NCI-H2196 (cell line): ENCODE measurements at regions not wholly inside any gene's neighbourhood (a gene's known extent, or its start where the extent isn't known, plus 50 kb on each side); places are given as distances from the start of the nearest gene placed in this dataset.

ENCODE experiments used
- DNase-seq: peaks from one replicate; lab custom pipeline; 2025; ENCODE audit not compliant: unreplicated experiment; lab: John Stamatoyannopoulos, UW

DNA sequence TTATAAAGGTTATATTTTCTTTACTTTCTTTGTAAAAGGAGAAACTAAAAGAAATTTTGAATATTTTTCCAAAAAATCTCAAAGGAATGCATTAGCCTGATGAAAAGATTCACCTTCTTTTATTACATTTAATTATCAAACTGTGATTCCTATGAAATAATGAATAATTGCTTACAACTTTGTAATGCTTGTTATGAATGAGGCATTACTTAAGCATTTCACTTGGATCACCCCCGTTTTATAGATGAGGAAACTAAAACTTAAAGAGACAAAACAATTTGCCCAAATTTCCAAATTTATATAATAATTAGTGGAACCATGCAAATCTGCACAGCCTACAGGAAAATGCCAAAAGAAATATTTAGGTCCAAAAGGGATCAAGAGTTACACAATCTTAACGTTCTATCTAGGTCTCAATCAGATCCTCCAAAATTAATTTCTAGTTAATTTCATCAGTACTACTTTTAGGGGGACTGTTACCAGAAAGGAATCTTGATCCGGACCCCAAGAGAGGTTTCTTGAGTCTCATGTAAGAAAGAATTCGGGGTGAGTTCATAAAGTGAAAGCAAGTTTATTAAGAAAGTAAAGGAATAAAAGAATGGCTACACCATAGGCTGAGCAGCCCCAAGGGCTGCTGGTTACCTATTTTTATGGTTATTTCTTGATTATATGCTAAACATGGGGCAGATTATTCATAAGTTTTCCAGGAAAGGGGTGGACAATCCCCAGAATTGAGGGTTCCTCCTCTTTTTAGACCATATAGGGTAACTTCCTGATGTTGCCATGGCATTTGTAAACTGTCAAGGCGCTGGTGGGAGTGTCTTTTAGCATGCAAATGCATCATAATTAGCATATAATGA, 288.0 kb downstream of the ADGB start:
- DNase-seq, result no peak

DNA sequence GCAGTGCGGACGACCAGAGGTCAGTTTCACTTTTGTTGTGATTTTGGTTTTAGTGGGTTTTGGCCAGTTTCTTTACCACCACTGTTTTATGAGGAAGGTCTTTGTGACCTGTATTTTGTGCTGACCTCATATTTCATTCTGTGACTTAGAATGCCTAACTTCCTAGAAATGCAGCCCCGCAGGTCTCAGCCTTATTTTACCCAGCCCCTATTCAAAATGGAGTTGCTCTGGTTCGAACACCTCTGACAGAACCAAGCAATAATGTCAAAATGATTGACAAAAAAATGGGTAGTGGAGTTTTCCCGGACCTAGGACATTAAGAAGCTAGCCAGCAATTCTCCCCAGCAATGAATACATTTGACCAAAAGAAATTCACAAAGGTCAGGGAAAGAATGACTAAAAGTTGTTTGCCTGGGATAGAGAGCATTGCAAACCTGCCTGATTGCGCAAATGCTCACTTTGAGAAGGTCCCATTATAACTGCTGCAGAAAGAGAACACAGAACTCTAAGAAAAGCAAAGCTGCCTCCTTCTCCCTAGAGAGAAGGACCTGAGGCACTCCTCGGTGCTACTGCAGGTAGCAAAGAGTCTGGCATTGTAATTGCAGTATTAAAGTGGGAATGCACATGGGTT, 288.8 kb downstream of the ADGB start:
- no peak for DNase-seq

DNA sequence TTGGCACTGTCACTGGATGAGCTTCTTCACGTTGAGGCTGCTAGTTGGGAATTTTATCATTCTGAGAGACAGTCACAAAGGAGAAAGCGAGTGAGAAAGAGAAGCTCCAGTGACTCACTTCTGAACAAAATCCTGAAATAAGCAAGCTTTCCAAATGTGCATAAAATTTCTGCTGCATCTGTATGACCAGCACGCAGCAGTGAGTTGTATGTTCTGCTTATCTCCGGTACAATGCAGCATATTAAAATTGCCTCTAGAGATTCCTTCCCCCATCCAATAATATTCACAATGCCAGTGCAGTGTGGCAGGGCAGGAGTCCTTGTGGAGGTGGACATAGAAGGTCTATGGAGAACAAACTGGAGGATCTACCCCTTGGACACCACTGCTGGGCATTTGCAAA, 290.5 kb downstream of the ADGB start:
- no peak for DNase-seq

DNA sequence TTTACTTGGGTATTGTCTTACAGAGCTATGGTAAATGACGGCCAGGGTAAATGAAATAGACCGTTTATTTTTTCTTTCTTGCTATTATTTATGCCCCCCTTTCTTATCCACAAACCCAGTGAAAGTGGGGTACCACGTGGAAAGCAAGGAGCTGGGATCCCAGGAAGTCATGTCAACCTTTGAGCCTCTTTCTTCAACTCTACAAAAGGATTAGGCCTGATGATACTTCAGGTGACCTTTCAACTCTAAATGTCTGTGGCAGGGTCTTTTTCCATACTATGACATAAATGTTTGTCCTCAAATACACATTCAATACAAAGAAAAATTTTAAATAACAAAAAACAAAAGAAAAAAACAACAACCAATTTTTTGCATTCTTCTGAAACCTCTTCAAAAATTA, 291.4 kb downstream of the ADGB start:
- DNase-seq, result no peak

DNA sequence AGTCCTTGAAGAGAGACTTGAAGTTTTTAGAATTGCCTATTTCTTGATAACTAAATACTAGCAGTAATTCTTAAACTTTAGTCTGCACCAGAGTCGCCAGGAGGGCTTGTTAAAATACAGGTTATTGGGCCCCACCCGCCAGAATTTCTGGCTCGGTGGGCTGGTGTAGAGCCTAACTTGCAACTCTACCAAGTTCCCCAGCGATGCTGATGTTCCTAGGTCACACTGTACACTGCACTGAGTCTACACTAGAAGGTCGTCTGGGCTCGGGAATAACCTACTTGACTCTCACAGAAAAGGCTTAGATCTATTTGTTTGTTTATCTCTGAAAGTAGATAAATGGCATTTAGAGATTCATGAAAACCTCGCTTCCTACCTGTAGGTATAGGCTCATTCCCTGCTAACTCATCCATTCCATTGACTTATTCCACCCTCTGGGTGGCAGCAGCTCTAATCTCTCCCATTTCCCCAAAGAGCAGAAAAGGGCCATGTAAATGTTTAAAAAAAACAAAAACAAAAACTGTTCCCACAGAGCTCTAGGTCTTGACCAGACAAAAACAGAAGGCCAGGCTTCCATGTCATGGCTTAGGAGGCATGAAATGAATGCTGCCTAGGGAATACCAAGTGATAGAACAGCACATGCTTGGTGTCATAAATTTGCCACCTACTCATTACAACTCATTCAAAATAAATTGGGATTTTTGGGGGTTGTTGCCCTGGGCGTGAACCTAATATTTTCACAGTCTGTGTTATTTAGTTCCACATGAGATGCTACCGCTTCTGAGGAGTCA, 292.1 kb downstream of the ADGB start:
- no peak for DNase-seq

DNA sequence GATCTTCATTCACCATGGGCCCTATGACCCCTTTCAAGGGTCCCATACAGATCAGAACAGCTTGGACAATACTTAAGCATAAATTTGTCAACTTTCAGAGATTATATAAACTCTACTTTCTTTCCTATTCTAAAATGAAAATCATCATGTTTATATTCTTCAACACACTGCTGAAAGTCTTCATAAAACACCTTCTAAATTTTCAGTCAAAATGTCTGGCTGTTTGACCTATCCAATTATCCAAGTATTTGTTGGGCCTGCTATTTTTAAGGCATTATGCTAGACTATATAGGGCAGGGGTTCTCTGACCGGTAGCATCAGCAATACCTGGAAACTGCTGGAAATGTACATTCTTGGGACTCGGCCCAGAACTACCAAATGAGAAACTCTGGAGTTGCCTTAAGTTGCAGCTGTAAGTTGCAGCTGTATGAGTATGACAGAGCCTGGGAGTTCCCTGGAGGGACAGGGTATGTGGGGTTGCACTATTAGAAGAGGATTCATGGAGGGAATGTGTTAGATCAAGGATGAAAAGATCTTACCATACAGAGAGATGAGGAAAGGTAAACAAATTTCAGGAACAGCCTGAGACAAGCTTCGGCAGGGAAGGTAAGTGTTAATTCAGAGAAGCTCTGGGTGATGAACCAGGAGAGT, 293.0 kb downstream of the ADGB start:
- no peak for DNase-seq

DNA sequence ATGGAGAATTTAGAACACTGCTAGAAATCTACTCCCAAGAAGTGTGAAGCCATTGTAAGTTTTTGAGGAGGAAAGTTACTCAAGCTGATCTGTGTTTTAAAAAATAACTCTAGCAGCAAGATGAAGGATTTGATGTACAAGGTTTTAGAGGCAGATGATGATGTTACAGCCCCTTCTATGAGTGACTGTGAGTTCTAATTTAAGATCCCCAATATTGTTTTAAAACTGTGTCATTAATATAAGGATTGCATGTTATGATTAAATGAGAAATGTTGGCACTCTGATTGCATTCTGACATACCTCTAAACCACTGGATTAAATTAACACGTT, 293.5 kb downstream of the ADGB start:
- DNase-seq, result no peak

DNA sequence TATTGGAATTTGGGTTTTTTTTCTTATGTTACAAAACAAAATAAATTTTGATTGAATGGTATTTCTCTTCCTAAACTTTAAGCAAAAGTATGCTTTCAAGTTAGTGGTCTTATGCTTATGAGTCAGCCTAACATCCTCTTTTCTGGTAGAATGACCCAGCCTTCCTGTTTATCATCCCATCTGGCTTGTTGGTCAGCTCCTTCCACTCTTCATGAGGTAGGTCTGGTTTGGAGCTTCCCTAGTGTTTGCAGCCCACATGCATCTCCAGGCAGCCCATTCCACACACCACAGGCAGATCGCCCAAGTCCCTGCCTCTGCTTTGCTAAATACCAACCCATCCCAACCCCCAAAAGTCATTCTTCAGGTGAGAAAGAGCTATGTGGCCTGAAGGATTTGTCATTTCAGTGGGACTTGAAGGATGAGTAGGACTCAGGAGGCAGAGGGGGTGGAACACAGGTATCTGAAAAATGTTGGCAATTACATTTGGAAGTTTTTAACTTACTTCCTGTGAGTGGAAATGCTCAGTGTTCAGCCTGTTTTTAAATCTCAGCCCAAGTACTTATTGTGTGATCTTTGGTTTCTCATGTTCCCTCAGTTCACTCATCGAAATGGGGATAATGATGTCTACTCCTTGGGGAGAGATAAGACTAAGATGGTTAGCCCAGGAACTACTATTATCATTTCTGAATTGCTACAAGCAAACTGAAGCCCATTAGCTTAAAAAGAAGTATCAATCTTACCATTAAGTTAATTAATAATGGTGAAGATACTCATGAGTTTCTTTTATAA, 294.0 kb downstream of the ADGB start:
- DNase-seq, result no peak

DNA sequence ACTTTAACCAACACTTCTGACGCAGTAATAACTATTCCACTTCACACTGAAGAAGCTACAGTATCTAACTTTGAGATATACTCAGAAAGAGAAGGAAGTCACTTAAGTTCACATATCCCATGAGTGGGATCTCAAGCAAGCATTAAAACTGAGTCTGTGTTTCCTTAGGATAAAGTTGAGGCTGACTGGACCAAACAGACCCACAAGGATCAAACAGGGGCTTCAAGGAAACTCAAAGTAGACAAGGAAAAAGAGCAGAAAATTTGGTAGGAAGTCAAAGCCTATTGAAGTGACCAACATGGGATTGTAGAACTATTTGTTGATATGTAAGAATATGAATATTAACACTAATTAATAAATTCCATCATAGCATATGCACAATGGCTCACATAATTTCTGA, 294.9 kb downstream of the ADGB start:
- no peak for DNase-seq

DNA sequence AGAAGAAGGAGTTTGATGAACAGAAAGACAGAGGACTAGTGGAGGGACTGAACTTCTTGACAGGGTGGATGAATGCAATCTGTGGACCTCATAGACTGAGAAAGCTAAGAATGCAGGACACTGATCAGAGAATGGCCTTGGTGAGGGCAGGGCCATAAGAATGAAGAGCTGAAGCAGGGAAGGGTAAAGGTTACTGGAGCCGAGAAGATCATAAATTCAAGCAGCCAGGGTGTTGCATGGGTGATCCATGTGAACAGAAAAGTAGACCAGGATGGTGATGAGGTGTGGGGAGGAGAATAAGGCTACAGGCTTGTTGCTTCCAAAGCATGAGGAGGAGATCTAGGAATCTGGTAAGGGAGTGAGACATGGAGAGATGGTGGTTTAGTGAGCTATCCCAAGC, 295.9 kb downstream of the ADGB start:
- DNase-seq, result no peak

DNA sequence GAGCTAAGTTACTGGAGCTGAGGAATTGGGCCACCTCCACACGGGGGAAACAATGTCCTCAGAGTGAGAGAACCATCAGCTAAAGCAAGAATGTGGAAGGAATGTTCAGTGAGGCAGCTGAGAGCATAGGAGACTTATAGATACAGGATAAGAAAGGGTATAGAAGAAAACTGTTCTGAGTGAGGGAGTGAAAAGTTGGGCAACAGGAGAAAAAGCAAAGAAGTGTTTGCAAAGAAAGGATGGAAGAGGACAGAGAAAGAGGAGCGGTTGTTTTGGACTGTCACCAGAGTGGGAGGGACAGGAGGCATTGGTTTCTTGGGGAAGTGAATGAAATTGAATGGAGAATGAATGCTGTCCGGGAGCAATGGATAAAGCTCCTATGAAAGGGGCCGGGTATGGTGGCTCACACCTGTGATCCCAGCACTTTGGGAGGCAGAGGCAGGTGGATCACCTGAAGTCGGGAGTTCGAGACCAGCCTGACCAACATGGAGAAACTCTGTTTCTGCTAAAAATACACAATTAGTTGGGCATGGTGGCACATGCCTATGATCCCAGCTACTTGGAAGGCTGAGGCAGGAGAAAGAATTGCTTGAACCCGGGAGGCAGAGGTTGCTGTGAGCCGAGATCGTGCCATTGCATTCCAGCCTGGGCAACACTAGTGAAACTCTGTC, 296.5 kb downstream of the ADGB start:
- no peak for DNase-seq

DNA sequence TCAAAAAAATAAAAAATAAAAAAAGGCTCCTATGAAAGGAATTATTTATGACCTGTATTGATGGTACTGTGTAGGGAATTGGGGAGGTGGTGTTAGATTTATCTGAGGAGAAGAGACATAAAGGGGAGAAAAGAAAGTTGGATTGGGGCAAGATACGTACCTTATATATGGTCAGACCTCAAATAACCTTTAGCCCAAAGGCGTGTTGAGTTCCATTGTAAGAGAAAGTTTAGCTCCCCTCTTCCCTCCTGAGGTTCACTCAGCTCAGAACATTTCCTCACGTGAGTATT, 296.9 kb downstream of the ADGB start:
- no peak for DNase-seq

DNA sequence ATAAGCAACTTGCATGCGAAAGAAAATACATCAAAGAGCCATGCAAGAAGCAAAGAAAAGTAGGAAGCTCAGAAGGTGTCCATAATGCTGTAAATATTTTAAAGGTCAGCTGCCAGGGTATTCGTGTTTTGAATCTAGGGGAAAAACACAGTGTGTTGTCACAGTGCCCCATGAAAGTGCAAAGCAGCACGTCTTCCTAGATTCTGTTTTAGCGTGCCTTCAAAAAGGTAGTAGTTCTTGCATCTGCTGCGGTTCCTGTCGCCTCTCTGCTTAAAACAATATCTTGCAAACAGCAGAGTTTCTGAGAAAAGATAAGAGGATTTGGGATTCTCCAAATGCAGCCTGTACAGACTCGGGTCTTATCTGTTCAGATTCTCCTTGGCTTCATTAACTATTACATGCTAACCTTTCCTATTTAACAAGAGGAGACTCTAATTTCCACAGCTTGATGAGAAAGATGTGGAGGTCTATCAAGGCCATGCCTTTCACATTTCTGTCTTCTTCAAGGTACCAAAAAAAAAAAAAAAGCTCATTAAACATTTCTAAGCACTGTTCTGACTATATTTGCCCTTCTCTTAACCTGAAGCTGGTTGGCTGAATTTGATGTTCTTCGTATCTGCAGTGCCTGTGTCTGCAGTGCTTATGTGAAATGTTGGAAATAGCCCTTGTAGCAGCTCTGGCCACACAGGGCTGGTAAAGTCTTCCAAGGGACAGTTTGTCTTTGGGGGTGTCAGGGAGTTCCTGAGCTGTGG, 297.5 kb downstream of the ADGB start:
- no peak for DNase-seq

DNA sequence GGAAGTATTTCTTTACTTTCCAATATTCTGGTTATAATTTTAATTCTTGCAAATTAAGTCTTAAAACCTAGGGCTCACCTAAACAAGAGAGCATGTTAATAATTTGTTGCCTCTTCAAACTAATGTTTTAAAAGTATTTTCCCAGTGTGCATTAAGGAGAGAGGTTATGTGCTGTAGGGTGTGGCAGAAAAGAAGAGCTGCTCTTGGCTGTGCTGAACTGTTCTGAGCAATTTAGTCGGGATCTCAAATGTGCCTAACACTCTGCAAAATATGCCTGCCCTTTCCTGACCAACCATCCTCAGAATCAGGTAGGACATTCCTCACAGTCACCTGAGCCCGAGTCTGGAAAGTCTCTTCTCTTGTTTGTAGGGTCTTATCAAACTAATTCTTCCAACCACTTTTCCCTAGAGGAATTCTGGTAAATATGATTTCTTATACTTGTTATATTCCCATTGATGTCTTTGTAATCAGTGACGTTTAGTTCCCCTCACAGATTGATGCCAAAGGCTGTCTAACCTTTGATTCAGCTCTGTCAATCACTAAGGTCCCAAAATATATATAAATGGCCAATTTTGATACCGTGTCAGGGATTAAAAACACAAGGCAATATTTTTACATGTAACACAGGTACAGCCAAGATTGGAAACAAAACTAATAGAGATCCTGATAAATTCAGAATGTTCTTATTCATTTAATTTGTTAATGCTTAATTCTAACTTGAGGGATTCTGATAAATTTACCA, 298.4 kb downstream of the ADGB start:
- DNase-seq, result no peak

DNA sequence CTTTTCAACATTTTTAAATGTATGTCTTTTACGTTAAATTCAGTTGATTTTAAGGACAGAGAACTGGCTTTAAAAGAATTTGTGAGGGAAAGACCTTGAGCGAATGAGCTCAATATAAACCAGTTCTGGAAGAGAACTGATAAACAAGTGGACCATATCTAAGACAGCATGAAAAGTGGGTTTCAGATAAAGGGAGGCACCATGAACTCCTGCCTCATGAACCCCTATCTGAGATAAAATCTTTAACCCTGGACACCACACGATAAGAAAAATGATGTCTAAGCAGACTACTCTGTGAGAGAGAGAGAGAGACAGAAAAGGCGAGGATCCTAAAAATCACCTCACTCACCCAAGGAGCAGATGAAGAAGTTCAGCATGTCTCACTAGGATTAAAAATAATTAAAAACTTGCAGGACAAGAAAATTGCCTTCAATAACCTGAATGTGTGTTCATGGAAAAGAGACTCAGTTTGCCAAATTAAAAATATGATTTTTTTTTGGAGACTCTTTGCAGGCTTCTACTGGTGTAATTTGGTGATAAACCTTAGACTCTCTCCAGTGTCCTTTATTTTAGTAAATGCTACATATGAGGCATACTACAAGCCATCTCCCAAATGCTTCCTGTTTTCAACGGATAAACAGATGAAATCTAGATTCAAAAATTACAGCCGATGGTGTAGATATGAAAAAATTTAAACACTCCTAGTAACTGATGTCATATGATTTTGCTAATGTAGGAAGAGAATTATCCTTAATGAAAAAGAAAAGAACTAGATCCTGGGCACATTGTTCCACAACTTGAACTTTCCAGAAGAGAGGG, 299.5 kb downstream of the ADGB start:
- DNase-seq, result no peak

DNA sequence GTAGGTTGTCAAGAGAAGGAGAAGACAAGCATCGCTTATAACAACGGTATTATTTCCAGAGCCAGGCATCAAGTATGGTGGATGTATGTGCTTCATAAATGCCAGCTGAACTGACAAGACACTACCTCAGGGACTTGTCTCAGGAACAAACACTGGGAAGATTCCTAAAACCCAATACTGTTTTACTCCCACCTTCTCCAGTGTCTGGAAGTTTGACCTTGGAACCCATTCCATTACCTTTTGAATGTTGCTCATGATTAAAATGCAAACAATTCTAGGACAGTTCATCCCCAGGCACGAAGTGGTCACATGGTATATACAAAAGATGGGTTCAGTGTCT, 300.1 kb downstream of the ADGB start:
- DNase-seq, result no peak

DNA sequence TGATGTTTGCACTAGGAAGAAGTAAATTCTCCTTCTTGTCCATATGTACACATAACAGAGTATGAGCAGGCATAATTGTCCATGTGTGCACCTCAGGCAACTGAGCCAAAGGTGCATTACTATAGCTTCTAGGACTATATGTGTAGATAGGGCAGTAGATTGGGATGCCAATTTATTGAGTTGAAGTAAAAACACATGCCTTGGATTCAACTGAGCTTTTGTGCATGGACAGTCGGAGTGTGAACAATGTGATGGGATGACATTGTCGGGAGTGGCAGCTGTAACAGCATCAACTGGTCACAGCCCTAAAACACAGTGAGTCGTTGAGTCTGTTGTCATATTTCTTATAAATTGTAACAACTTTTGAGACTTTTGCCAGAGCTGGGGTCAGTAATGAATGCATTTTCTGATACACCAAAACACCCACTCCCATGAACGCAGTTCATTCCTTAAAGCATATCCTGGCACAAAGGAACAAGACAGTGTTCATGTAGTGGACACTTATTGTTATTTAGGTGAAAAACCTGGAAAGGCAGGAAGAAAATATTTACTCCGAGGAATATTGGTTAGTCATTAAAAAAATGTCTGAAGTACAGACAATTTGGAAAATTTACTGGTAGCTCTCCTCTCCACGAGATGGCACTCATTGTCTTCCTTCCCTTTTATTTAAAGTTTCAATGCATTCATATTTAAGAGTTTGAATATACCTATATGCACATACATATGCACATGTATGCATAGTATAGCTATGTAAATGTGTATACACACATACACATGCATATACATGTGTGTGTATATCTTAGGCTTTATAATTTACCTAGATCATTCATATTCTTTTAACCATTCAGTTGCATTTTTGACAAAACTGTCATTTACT, 302.0 kb upstream of the STXBP5 start:
- DNase-seq, result no peak
